SU-DHL-6 (cell line): ENCODE measurements at regions not wholly inside any gene's neighbourhood (a gene's known extent, or its start where the extent isn't known, plus 50 kb on each side); places are given as distances from the start of the nearest gene placed in this dataset.

ENCODE experiments used
- EZH2phosphoT487 ChIP-seq: fragments of 200-600 bp; sonication (generic), shearing (Covaris generic); conservative IDR thresholded peaks from 2 replicates; pipeline ENCODE4 v1.6.1; 2018; ENCODE audit warnings: mild to moderate bottlenecking, antibody characterized with exemption, low read length, moderate library complexity, mixed read lengths
- TF ChIP-seq, protein P1 (sequence below): fragments of 200-600 bp; sonication (generic); IDR thresholded peaks from one replicate; pipeline ENCODE4 v1.5.1; 2017; ENCODE audit warnings: antibody characterized with exemption, mild to moderate bottlenecking, low read length, moderate library complexity; ENCODE audit not compliant: insufficient read depth, poor library complexity, severe bottlenecking

DNA sequence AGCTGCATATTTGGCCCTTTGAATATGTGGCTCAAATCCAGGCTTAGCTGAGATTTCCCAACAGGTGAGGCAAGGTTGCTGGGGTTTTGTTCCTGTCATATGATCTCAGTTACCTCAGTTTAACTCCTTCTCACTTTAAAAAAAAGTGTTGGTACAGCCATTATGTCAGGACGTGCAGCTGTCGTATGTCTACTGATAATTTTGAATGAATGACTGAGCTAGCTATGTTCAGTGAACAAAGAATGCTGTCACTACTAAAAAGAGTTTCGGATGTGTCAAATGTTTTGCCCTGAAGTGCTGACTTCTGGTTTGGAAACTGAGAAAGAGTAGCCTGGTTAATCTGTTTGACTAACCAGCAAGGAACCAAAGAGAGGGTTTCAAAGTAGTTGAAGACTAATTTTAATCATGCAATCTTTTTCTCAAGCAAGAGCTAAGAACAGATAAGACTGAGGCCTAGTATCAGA lies 106.3 kb upstream of the NR3C1 start:
- TF ChIP-seq, protein P1, sequence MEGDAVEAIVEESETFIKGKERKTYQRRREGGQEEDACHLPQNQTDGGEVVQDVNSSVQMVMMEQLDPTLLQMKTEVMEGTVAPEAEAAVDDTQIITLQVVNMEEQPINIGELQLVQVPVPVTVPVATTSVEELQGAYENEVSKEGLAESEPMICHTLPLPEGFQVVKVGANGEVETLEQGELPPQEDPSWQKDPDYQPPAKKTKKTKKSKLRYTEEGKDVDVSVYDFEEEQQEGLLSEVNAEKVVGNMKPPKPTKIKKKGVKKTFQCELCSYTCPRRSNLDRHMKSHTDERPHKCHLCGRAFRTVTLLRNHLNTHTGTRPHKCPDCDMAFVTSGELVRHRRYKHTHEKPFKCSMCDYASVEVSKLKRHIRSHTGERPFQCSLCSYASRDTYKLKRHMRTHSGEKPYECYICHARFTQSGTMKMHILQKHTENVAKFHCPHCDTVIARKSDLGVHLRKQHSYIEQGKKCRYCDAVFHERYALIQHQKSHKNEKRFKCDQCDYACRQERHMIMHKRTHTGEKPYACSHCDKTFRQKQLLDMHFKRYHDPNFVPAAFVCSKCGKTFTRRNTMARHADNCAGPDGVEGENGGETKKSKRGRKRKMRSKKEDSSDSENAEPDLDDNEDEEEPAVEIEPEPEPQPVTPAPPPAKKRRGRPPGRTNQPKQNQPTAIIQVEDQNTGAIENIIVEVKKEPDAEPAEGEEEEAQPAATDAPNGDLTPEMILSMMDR, result no peak
- no peak for TF ChIP-seq EZH2phosphoT487
